Activated CD8-positive, alpha-beta memory T cell treated with anti-CD3 and anti-CD28 coated beads for 48 hours (primary cell): ENCODE measurements at regions not wholly inside any gene's neighbourhood (a gene's known extent, or its start where the extent isn't known, plus 50 kb on each side); places are given as distances from the start of the nearest gene placed in this dataset.

Experiments used
- DNase-seq, 3 experiments: peaks; one replicate each; pipeline ENCODE4 v3.0.0-alpha.2; 2020; ENCODE audit warnings: low read depth in 2 of 3, low spot score in 2 of 3

DNA sequence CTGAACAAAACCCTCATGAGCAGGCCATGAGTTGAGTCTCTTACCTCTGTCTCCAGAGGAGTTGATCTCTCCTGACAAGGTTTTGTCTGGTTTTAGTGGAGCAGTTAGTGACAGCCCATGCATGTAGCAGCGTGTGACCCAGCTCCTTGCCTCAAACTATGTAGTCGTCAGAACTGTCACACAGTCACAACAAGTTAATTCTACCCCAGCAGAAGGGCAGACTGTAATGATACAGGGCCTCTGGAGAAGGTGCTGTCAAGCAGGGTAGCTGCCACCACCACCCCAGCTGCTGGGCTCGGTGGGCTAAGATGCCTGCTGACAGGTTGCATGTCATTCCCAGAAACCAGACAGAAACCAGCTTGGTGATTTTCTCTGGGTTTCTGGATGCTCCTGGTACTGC, 194.5 kb downstream of the PSAT1 start:
- DNase-seq = no peak

DNA sequence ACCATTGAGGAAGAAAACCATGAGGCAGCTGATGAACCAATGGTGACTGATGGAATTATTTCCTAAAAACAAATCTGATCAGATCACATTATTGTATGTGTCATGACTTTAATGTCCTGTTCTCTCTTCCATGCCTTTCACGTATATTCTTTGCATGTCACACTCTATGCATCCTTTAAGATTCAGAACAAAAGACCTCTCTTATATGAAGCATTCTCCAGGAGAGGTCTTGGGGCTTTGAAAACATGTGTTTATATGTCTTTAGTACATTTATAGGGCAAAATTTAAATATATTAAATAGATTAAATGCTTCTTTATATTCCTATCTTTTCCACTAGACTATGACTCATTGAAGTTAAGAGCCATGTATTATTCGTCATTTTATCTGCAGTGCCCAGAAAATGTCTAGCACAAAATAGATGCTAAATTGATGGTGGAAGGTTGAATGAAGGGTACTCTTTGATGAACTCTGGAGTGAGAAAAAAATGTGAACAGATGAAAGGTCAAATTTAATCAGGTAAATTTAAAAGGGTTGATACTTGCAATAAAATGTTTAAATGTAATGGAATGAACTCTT, 196.3 kb downstream of the PSAT1 start:
- DNase-seq = no peak

DNA sequence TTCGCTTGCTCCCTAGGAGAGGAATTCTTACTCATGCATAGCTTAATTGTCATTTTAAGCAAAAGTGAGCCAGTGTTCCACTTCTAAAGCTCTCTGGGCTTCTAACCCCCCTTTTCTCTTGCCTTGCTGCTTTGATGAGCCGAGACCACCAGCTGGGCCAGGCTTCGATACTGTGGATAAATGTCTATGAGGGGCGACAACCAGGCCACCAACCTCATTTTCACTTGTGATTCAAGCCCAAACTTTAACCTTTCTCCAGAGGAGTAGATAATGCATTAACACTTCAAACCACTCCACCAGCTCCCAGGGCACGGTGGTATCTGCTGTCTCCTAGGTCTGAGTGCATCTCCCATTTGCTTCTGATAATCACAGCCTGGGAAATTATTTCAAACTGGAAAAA, 205.6 kb downstream of the PSAT1 start:
- no peak for DNase-seq

DNA sequence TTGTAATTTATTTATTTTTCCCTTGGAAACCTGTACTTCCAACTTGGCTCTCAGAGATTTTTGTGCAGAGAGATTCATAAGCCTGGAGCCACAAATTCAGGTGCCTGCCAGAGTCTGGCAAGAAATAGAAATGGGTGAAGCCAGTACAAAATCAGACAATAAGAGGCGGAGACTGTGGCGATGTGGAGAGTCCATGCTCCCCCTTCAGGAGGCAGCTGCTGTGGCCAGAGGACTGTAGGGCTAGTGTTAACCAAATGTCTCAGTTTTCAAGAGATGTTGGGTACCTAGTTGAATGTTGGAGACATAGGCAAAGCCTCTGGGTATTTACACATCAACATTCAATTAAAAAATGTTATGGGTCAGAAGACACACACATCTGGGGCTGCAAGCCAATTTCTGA, 208.6 kb downstream of the PSAT1 start:
- no peak for DNase-seq

DNA sequence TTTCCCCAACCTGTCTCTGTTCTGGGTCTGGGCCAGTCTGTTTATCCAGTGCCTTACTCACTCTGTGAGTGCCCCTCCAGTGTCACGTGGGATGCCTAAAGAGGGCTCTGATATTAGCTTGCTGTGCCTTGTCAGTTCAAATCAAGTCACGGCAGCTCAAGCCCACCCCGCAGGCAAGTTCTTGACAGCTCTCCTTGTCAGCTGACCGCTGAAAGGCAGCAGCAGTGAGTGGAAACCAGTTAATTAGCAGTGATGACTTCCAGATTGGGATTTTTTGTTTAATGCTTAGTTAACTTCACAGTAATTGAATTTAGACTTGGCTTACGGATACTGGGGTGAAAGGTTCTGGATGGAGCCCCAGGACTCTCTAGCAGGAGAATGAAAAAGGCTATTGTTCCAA, 210.1 kb downstream of the PSAT1 start:
- DNase-seq = no peak

DNA sequence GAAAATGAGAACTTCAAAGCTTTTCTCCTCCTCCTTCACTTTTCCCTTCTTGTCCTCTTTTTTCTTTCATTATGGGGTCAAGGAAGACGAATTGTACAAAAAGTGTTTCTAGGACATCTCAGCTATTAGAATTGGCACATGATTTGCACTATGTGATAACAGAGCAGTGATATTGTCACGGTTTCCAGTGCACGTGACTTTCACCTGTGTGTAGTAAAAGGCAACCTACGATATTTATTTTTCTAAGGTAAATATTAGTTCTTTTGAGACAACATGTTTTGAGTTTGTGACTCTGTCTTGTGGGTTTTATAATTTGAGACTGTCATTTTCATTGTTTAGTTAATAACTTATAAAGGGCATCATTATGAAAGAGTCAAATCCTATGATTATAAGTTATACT, 213.1 kb downstream of the PSAT1 start:
- DNase-seq = no peak

DNA sequence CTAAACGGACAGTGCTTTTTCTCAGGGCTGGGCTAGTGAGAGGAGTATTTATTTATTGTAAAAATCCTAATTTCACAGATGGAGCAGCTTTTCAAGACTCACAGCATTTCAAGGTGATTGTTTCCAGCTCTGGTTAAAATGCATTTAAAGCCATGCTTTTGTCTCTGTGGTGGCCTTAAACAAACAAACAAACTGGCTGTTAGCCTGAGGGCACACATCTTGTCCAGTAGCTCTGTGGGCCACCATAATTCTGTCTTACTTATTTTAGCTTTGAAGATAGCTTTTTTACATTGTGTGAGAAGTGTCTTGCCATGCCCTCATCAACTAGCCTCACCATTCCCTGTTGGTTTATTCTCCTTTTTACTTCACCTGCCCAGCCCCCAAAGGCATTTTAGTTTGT, 218.2 kb downstream of the PSAT1 start:
- DNase-seq = no peak

DNA sequence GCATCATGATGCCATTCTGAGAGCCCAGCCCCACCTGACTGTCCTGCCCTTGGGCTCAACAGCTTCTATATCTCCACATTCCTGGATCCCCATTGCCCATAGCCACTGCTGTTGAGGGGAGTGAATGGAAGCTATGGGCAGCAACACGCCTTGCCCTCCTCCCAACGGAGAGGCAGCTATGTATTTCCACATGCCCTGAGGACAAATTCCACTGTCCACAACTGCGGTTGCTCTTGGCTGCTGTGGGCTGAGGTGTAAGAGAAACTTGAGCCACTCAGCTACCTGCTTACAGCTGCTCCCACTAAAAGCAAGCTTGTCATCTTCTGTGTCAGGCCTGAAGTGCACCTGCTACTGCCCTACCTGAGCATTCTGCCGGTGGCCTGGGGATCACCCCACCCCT, 222.9 kb downstream of the PSAT1 start:
- no peak for DNase-seq

DNA sequence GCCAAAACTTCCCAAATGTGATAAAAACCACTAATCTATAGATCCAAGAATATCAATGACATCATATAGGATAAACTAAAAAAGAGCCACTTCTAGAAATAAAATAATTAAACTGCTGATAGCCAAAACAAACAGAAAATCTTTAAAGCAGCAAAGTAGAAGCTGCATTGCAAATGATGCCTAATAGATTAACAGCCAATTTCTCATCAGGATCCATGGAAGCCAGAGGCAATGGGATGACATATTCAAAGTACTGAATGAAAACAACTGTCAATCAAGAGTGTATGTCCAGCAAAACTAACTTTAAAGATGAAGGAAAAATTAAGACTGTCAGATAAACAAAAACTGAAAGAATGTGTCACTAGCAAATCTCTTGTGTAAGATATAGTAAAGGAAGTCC, 224.8 kb downstream of the PSAT1 start:
- no peak for DNase-seq

DNA sequence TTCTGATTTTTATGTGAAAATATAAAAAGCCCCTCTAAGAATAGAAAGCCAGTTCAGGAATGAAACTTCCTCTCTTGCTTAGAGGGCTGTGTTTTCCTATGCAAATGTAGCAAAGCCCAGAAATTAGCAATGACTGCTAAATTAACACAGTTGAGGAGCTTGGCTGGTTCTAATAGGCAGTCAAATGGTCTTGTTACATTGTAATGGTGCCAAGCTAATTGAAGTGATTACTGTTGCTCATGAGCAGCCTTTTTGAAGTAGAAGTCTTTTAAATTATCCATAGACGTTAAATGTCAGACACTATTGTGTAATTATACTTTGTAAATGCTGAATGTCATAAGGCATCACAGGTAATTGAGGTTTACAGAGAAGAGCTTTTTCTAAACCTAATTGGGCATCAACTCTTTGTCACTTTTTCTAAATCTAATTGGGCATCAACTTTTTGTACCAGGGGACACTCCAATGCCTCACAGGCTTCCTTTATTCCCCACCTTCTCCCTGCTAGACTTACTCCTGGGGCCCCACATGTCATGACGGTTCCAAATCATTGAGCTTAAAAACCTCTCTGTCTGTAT, 229.1 kb downstream of the PSAT1 start:
- no peak for DNase-seq

DNA sequence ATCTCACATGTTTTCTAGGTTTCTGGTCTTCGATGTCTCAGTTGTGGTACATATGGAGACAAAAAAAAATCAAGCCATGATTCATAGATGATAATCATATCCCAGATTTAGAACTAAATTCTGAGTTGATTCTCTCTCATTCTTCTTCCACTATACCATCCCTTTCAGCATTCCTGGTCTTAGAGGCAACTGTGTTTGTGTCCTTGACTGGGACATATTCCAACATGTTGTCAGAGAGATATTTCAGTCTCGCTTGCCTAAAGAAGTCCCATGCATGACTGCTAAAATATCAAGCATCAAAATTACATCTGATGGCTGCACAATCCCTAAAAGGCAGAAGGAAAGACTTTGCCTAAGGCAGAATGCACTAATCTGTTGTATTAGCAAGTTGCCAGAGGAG, 236.6 kb downstream of the PSAT1 start:
- DNase-seq = no peak

DNA sequence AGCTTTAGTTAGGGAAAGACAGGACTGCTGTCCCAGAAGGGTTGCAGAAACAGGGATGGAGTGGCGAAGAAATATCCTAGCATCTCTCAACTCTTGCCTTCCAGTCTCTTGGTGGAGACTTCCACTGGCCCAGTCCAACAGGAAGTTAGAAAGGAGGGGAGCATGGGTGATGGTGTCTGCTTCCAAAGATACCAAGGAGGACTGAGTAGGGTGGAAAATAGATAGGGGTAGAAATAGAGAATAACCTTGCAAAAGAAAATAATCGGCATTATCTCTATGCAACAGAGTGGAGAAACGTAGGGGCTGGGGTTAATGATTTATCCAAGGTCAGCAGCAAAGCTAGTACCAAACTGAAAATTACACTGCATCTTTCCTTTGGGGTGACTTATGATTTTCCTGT, 242.3 kb downstream of the PSAT1 start:
- DNase-seq = no peak

DNA sequence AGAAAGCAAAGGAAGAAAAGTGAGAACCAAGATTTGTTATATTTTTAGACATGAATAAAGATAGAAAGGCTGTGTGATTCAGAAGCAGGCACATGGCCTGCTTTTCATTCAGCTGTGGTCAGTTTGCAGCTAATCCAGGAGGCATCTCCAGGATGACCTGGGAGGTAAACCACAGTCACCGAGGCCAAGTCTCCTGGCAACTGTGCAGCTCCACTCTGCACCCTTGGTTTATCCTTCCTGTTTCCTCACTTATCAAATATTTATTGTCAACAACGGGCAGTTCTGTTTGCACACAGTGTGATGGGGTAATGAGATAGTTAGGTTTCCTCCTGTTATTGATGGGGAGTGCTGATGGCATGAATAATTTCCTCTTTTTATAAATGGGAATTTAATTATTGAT, 243.0 kb downstream of the PSAT1 start:
- DNase-seq = no peak

DNA sequence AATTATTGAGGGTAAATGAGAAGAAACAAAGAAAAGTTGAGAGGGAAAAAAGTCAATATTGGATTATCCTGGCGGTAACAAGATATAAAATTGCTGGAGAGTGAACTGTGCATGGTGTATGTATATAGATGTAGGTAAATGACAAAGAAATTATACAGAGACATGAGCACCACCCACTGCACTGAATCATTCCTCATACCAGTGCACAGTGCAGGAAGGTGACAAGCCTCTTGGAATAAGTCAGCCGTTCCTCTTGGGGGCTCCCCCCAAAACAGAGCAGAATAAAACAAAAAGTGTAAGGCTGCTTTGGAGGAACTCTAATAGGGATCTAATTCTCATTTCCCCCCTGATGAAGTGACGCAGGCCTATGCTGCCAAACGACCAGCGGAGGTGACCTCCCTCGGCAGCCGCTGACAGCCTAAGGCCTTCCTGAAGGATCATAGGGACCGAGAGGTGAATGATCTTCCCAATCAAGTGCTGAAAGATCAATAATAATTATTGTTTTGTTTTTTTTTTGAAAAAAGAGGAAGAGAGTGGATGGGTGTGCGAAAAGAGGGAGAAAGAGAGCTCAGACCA, 245.0 kb downstream of the PSAT1 start:
- no peak for DNase-seq

DNA sequence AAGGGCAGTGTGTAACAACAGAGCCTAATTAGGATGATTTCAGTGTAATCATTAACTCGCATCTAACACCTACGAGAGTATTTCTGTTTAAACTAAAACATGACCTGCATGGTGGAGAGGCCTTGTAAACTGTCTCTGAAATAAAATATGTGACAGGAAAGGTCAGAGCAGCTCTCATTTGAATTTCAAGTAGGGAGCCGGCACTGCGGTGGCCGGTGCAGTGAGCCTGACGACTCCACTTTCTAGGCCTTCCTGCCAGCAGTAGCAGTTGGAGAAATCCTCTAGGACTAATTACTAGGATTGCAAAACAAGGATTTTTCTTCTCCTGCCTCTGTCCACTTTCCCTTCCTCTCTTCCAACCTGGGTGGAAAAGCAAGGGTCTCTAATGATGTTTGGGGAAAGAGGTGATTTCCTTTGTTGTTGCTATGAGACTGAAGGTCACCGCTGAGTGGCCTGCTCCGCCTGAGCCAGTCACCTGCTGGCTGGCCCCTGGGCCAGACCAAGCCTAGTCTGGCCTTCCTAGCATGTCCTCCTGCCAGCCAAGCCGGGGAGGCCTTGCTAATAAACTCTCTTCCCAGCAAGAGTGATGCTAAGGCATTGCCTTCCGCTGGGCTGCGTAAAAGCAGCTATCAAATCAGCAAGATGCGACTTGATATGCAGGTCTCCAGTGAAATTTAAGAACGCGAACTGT, 245.7 kb downstream of the PSAT1 start:
- no peak for DNase-seq

DNA sequence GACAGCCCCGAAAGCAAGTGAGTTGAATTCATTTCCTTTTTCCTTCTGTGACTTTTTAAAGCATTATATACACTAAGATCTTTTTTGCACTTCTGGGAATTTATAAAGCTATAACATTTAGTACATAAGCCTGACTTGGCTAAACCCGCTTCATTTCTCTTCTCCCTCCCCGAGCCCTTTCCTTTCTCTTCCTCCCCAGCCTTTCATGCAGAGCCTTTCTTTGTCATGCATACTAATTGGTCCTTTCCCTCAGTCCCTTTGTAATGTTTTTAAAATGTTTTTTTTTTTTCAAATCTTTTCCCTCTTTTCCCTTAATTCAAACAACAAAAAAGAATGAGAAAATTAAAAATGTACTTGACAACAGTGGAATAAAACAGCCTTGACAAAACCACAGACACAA, 246.4 kb downstream of the PSAT1 start:
- no peak for DNase-seq

DNA sequence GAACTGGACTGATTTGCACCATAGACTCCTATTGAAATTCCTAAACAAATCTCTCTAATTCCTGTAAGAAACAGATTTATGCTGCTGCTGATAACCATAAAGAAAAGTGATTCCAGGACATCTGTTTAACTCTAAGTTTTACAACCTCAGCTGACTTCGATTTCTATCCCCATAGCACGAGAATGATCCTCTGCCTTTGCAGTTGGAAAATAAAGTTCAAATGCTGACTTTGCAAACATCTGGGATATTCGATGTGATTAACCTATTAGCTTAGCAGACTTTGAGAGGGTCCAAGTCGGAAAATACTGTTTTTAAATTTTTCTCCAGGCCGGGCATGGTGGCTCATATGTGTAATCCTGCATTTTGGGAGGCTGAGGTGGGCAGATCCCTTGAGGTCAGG, 247.3 kb downstream of the PSAT1 start:
- DNase-seq = no peak

DNA sequence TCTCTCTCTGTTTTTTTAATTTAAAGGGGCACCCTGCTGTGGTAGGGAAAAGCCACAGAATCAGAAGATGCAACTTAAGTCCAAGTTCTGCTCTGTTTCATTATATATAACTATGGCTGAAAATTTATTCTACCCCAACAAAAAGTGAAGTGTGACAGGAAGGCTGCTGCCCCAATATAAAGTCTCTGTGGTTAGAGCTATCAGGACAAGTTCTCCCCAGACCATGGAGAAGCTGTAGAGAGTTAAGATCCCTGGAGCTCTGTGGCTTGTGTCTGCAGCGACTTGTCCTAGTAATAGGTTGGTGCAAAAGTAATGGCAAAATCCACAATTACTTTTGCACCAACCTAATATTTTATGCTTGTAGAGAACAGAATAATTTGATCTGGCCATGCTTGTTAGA, 250.9 kb downstream of the PSAT1 start:
- no peak for DNase-seq

DNA sequence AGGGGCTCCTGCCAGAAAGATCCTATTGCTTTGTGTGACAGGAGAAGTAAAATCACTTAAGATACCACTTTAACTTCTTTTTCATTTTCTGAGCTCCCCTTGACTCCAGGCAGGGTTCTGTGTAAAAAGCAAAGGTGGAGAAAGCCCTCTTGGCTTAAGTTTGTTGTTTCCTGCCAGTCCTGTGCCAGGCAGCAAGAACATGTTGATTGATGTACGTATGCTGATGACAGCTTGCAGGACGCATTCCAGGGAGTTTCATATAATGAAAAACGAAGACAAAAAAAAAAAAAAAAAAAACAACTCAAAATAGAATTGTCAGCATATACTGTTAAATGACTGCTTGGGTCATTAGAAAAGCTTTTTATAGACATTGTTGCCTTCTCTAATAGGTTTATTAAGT, 251.7 kb downstream of the PSAT1 start:
- no peak for DNase-seq

DNA sequence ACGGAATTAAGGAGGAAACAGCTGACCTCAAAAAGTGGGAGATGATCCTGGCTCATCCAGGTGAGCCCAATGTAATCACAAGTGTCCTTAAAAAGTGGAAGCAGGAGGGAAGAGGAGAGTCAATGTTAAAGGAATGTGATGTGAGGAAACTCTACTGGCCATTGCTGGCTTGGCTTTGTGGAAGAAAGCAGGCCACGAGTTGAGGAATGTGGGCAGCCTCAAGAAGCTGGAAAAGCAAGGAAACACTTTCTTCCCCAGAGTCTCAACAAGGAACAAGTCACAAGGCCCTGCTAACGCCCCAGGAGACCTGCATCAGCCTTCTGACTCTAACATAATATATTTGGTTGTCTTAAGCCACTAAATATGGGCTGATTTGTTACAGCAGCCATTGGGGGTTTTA, 252.8 kb downstream of the PSAT1 start:
- no peak for DNase-seq

DNA sequence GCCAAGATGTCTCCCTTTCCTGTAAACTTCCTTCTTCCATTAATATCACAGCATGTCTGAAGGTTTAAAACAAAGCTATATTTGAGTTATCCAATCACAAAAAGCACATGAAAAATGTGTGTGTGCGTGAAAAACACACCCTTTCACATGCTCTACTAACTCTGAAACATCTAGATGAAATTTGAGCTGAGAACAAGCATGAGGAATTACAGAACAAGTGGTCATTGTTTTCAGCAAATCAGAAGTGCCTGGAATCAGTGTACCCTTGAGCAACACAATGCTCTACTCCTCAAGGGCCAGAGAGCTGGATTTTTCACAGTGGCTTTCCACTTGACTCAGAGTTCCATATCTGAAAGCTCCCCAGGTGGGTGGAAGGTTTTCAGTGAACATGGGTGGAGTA, 255.9 kb downstream of the PSAT1 start:
- no peak for DNase-seq

DNA sequence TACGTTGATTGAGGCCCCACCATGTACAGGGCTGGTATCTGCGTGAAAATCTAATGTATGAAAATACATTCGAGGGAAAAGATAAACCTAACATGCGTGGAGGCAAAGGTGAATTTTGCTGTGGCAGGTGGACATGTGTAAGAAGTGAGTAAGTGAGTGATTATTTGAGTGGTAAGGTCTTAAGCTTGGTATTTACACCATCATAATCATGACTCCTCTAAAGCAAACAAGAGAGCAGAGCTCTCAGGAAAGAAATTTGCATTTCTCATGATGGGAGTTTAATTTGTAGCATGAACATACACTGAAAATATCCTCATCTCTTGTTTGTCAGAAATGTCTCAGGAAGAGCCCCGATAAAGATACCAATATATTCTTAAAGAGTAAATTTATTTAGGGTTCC, 260.6 kb downstream of the PSAT1 start:
- DNase-seq = no peak

DNA sequence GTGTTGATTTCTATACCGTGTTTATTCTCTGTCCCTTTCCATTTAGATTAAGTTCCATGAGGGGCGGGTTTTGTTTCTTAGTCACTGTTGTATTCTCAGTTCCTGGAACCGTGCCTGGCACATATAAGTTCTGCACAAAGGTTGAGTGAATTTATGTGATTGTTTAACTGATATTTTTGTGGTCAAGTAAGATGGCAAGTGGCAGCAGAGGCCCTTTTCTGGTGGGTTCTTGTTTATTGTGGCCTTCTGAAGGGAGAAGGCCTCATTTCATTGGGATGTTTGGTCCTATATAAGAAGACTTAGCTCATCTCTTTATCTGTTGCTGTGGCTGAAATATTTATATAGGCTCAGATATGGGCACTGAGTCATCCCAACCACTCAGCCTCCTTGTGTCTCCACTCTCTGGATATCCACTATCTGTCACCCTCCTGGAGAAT, 262.5 kb downstream of the PSAT1 start:
- DNase-seq = no peak
